ENCODE measurements at regions not wholly inside any gene's neighbourhood (a gene's known extent, or its start where the extent isn't known, plus 50 kb on each side); places are given as distances from the start of the nearest gene placed in this dataset.

DNA sequence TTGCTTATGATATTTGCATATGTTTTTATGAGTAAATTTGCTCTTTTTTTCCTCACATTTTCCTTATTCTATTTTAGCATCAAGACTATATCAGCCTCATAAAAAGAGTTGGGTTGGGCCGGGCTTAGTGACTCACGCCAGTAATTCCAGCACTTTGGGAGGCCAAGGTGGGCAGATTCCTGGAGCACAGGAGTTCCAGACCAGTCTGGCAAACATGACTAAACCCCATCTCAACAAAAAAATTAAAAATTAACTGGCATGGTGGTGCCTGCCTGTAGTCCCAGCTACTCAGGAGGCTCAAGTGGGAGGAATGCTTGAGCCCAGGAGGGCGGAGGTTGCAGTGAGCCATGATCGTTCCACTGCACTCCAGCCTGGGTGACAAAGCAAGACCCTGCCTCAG is 148.8 kb upstream of the ANO5 start:
- TF ChIP-seq, protein P1, sequence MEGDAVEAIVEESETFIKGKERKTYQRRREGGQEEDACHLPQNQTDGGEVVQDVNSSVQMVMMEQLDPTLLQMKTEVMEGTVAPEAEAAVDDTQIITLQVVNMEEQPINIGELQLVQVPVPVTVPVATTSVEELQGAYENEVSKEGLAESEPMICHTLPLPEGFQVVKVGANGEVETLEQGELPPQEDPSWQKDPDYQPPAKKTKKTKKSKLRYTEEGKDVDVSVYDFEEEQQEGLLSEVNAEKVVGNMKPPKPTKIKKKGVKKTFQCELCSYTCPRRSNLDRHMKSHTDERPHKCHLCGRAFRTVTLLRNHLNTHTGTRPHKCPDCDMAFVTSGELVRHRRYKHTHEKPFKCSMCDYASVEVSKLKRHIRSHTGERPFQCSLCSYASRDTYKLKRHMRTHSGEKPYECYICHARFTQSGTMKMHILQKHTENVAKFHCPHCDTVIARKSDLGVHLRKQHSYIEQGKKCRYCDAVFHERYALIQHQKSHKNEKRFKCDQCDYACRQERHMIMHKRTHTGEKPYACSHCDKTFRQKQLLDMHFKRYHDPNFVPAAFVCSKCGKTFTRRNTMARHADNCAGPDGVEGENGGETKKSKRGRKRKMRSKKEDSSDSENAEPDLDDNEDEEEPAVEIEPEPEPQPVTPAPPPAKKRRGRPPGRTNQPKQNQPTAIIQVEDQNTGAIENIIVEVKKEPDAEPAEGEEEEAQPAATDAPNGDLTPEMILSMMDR (IDR thresholded peaks at IDR 0.05), result no peak
- no peak for TF ChIP-seq EP300 (IDR thresholded peaks at IDR 0.05)
- TF ChIP-seq POLR2A (IDR thresholded peaks at IDR 0.05), result no peak

Data from stomach (tissue), 4 donors.